Right atrium auricular region (tissue), 2 donors: ENCODE measurements at regions not wholly inside any gene's neighbourhood (a gene's known extent, or its start where the extent isn't known, plus 50 kb on each side); places are given as distances from the start of the nearest gene placed in this dataset.

Source experiments
- DNase-seq: peaks from one replicate; pipeline ENCODE4 v3.0.0-alpha.2; 2019; ENCODE audit warnings: low spot score
- H3K27ac ChIP-seq, 2 donors: fragments of 200-600 bp; sonication (generic); 1 replicate in 1 of 2; 2 replicates in 1 of 2; pipeline ENCODE4 v1.5.1; 2016 to 2019
- H3K27me3 ChIP-seq, 2 donors: fragments of 200-600 bp; sonication (generic); one replicate each; pipeline versions ENCODE4 v1.5.1 to v1.6.0; 2017 to 2019
- H3K36me3 ChIP-seq: fragments of 200-600 bp; sonication (generic); one replicate; pipeline ENCODE4 v1.5.1; 2016
- H3K4me1 ChIP-seq, 2 donors: fragments of 200-600 bp; sonication (generic); one replicate each; pipeline versions ENCODE4 v1.5.1 to v1.6.0; 2017 to 2019
- H3K4me3 ChIP-seq, 2 donors: fragments of 200-600 bp; sonication (generic); 1 replicate in 1 of 2; 2 replicates in 1 of 2; pipeline ENCODE4 v1.5.1; 2017 to 2019; ENCODE audit warnings: mild to moderate bottlenecking in 1 of 2, moderate library complexity in 1 of 2
- H3K9me3 ChIP-seq, 2 donors: fragments of 200-600 bp; sonication (generic); one replicate each; pipeline ENCODE4 v1.5.1; 2019
- CTCF ChIP-seq, 2 donors: fragments of 200-600 bp; sonication (generic); IDR thresholded peaks; one replicate each; pipeline ENCODE4 v1.5.1; 2019; ENCODE audit warnings: antibody characterized with exemption in 2 of 2

DNA sequence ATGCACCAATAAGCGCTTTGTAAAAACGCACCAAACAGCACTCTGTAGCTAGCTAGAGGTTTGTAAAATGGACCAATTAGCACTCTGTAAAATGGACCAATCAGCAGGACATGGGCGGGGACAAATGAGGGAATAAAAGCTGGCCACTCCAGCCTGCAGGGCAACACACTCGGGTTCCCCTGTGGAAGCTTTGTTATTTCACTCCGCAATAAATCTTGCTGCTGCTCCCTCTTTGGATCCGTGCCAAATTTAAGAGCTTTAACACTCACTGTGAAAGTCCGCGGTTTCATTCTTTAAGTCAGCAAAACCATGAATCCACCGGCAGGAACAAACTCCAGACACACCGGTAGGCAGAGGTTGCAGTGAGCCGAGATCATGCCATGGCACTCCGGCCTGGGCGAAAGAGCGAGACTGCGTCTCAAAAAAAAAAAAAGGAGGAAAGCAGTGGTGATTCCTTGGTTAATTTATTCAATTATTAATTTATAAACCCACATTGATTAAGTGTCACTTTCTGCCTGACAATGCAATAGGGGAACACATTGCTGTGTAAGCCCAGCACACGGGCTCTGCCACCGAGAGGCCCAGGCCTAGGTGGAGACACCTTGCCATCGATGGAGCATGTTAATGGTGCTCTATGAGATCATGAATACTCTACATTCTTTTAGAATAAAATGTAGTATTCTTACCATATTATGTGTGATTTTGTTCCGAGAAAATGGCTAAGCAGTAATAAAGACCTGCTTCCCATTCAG is 687.6 kb upstream of the HS6ST1 start:
- Histone ChIP-seq H3K9me3 (no peaks in the 10 kb centered on the region), H3K36me3 (no peaks in the 10 kb centered on the region), H3K27ac (no peak overlapping the region), H3K4me1 (no peaks in the 10 kb centered on the region), H3K27me3 (no peaks in the 10 kb centered on the region), H3K4me3 (no peak overlapping the region)
- no peak for TF ChIP-seq CTCF (IDR thresholded peaks at IDR 0.05)
- DNase-seq, result no peak

DNA sequence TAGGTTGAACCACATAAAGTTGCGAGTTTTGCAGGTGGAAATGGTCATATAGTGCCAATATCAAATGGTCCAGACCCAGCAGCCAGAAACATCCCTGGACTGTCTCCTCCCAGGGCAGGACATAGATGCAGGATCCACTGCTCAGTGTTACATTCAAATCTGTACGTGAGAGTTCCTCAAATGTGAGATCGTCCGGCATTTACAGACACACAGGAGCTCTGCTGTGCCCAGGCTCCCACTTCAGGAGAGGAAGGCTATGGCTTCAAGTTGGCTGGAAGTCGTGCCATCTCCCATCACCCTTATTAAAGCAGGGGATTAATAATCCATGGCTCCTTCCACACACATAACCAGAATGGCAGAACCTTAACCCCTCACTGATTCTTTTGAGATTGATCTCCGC is 688.2 kb upstream of the HS6ST1 start:
- Histone ChIP-seq H3K9me3 (no peaks in the 10 kb centered on the region), H3K36me3 (no peaks in the 10 kb centered on the region), H3K27ac (no peak overlapping the region), H3K4me1 (no peaks in the 10 kb centered on the region), H3K4me3 (no peak overlapping the region), H3K27me3 (no peaks in the 10 kb centered on the region)
- DNase-seq, result no peak
- no peak for TF ChIP-seq CTCF (IDR thresholded peaks at IDR 0.05)

DNA sequence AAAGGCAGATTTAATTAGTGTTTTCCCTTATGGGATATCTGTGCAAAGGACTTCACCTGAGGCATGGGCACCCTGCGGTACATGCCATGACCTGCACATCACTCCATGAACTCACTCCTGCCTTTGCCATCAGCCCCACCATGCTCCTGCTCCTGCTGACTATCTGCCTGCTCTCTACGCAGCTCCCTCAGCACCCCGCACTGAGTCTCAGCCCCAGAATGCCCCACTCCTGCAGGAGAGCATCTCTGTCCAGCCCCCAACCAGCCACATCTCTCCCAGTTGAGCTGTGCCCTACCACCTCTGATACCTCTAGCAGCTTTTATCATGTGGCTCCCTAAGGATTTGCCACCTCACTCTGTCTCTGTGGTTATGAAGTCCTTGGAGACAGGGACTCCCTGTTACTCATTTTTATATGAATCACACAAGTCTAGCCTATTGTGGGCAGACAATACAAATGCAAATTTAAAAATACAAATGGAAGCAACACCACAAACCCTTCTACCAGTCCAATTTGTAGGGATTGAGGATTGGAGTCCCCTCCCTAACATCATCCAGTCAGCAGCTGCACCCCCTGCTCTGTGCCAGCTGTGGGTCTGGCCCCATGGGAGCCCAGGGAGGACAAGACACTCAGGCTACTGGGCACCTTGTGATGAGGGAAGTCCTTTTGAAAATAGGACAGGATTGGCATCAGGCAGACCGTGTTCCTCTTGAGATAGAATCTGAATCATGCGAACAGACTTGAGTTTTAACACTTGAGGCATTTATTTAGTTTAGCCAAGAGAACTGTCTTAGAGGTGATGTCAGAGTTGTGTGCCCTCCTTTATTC is 689.6 kb upstream of the HS6ST1 start:
- no peaks in the 10 kb centered on the region for H3K9me3 ChIP-seq
- no peaks in the 10 kb centered on the region for H3K4me1 ChIP-seq
- H3K27ac ChIP-seq, result no peak overlapping the region
- H3K4me3 ChIP-seq, result no peak overlapping the region
- H3K36me3 ChIP-seq, result no peaks in the 10 kb centered on the region
- TF ChIP-seq CTCF (IDR thresholded peaks at IDR 0.05), result no peak
- DNase-seq, result no peak
- no peaks in the 10 kb centered on the region for H3K27me3 ChIP-seq

- no peak for TF ChIP-seq CTCF (IDR thresholded peaks at IDR 0.05)
- Histone ChIP-seq H3K27me3 (no peaks in the 10 kb centered on the region), H3K27ac (no peak overlapping the region), H3K4me1 (no peaks in the 10 kb centered on the region), H3K9me3 (no peaks in the 10 kb centered on the region), H3K36me3 (no peaks in the 10 kb centered on the region), H3K4me3 (no peak overlapping the region)
- DNase-seq, result no peak
Measured at GRCh38 chr2:129008881-129009554, 690.4 kb upstream of the HS6ST1 start.

GRCh38 chr2:129009555-129010146 is 691.0 kb upstream of the HS6ST1 start:
- no peaks in the 10 kb centered on the region for H3K9me3 ChIP-seq
- H3K4me3 ChIP-seq, result no peak overlapping the region
- no peaks in the 10 kb centered on the region for H3K36me3 ChIP-seq
- no peak for DNase-seq
- H3K27ac ChIP-seq, result no peak overlapping the region
- no peaks in the 10 kb centered on the region for H3K27me3 ChIP-seq
- no peaks in the 10 kb centered on the region for H3K4me1 ChIP-seq
- TF ChIP-seq CTCF (IDR thresholded peaks at IDR 0.05), result no peak
